Astrocyte of the cerebellum (primary cell): ENCODE measurements at regions not wholly inside any gene's neighbourhood (a gene's known extent, or its start where the extent isn't known, plus 50 kb on each side); places are given as distances from the start of the nearest gene placed in this dataset.

Source experiments
- DNase-seq: peaks from one replicate; pipeline ENCODE4 v3.0.0-alpha.2; 2011; ENCODE audit warnings: low read depth
- H3K4me3 ChIP-seq: 2 replicates; pipeline ENCODE4 v1.5.1; 2011; ENCODE audit warnings: mild to moderate bottlenecking, low read depth, low read length, moderate library complexity
- CTCF ChIP-seq: IDR thresholded peaks from 2 replicates; pipeline ENCODE4 v1.5.1; 2012; ENCODE audit warnings: low read length, low read depth, moderate library complexity, mild to moderate bottlenecking; ENCODE audit errors: missing control alignments
- in situ Hi-C: cut with HindIII; loops from 2 replicates; pipeline ENCODE4 v1.10.0; 2017; ENCODE audit warnings: low sequenced_read_pairs

GRCh38 chr2:6355886-6356761 is 509.6 kb downstream of the CMPK2 start:
- DNase-seq: no peak
- in situ Hi-C loops: no loop called here
- no peak for TF ChIP-seq CTCF
- no peak overlapping the region for H3K4me3 ChIP-seq

- DNase-seq: no peak
- in situ Hi-C loops: no loop called here
- TF ChIP-seq CTCF: no peak
- H3K4me3 ChIP-seq: no peak overlapping the region
Measured at GRCh38 chr2:6358546-6358945, 507.2 kb downstream of the CMPK2 start.

DNA sequence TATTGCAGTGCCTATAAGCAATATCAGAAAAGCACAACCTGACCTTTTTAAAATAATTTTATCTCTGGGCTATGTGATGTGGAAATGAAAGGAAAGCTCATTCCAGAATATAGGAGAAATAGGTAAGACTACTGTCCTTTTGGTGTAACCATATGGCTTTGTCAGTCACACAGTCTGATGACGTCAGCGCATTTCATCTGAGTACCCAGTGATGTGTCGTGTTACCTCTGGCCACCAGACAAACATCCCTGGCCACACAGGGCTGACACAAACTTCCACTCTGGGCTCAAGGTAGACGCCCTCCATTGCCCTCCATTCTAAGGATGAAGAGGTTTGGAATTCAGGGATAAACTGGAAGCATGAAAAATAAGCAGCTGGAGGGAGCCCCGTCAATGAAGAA is 506.7 kb downstream of the CMPK2 start:
- H3K4me3 ChIP-seq: no peak overlapping the region
- no peak for DNase-seq
- TF ChIP-seq CTCF: no peak
- in situ Hi-C loops: no loop called here

DNA sequence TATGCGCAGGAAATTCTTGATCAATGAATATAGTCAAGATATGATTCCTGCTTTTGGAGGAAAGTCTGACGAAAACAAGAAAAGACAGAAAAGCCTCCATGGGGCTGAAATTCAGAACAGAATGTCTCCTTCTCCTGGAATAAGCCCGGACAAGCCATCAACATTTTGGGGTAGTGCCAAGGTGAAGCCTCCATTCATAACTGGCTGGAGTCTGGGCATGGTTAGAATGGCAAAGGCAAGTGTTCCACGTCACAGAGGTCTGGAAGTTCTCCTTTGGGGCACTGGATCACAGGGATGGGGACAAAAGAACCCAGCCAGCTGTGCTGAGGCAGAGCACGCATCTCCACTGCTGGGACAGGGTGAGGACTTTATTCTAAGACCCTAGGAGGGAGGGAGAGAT is 505.7 kb downstream of the CMPK2 start:
- TF ChIP-seq CTCF: no peak
- in situ Hi-C loops: no loop called here
- H3K4me3 ChIP-seq: no peak overlapping the region
- no peak for DNase-seq

DNA sequence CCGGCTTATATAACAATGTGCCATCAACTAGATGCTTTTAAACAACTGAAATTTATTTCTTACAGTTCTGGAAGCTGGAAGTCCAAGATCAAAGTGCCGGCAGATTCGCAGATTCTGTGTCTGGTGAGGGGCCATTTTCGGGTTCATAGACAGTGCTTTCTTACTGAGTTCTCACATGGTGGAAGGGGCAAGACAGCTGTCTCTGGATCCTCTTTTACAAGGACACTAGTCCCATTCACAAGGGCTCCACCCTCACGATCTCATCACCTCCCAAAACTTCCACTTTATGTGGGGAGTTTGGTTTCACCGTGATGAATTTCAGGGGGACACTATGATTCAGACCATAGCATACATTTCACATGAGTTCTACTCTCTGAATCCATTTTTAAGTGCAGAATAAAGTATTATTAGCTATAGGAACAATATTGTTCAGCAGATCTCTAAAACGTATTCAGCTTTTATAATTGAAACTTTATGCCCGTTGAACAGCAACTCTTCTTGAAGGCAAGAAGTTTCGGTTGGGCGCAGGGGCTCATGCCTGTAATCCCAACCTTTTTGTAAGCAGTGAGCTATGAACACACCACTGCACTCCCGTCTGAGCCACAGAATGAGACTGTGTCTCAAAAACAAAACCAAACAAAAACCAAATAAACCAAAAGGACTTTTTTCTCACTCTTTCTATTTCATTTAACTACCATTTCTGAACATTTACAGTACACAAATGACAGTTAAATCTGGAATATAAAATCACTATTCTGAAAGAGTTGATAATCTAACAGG is 502.8 kb downstream of the CMPK2 start:
- no peak for DNase-seq
- no peak for TF ChIP-seq CTCF
- H3K4me3 ChIP-seq: no peak overlapping the region
- in situ Hi-C loops: no loop called here

- no peak for DNase-seq
- no peak for TF ChIP-seq CTCF
- in situ Hi-C loops: no loop called here
- no peak overlapping the region for H3K4me3 ChIP-seq
Measured at GRCh38 chr2:6368281-6368680, 497.4 kb downstream of the CMPK2 start.
